Fibroblast of lung (primary cell): ENCODE measurements at regions not wholly inside any gene's neighbourhood (a gene's known extent, or its start where the extent isn't known, plus 50 kb on each side); places are given as distances from the start of the nearest gene placed in this dataset.
A peak's percentile ranks its signal among the peaks of the same experiment; 100 is the strongest.

Source experiments
- DNase-seq, 2 donors: peaks; one replicate each; pipeline versions ENCODE4 v3.0.0 to v3.0.0-alpha.2; 2010; ENCODE audit warnings: low read depth in 2 of 2
- H2AFZ ChIP-seq: 2 replicates; pipeline ENCODE4 v1.5.1; 2012; ENCODE audit warnings: low read length, control low read depth, inconsistent platforms
- H3K27ac ChIP-seq: 2 replicates; pipeline ENCODE4 v1.5.1; 2011; ENCODE audit warnings: low read length, control low read depth; ENCODE audit not compliant: insufficient read depth
- H3K27me3 ChIP-seq: 2 replicates; pipeline ENCODE4 v1.5.1; 2011; ENCODE audit warnings: mild to moderate bottlenecking, low read length; ENCODE audit not compliant: control insufficient read depth, insufficient read depth
- H3K36me3 ChIP-seq: 2 replicates; pipeline ENCODE4 v1.5.1; 2011; ENCODE audit warnings: low read length; ENCODE audit not compliant: control insufficient read depth, insufficient read depth
- H3K4me1 ChIP-seq: 2 replicates; pipeline ENCODE4 v1.5.1; 2011; ENCODE audit warnings: low read length; ENCODE audit not compliant: control insufficient read depth, insufficient read depth; ENCODE audit errors: extremely low read depth
- H3K4me2 ChIP-seq: 2 replicates; pipeline ENCODE4 v1.5.1; 2011; ENCODE audit warnings: low read length, control low read depth; ENCODE audit not compliant: insufficient read depth; ENCODE audit errors: extremely low read depth
- H3K4me3 ChIP-seq, 4 experiments: fragments of 200-600 bp in 1 of 4; sonication (generic) in 1 of 4; replicated peaks in 1 of 4; 2 replicates each; pipeline ENCODE4 v1.5.1; 2011 to 2016; ENCODE audit warnings: low read length in 4 of 4, low read depth in 3 of 4, mild to moderate bottlenecking in 3 of 4, control low read depth in 2 of 4, inconsistent platforms in 1 of 4, mixed read lengths in 1 of 4; ENCODE audit not compliant: insufficient read depth in 1 of 4; ENCODE audit errors: control extremely low read depth in 1 of 4
- H3K79me2 ChIP-seq: 2 replicates; pipeline ENCODE4 v1.5.1; 2012; ENCODE audit warnings: mild to moderate bottlenecking, low read length, inconsistent platforms; ENCODE audit not compliant: control insufficient read depth, insufficient read depth
- H3K9ac ChIP-seq: 2 replicates; pipeline ENCODE4 v1.5.1; 2011; ENCODE audit warnings: mild to moderate bottlenecking, low read length, control low read depth; ENCODE audit not compliant: insufficient read depth
- H3K9me3 ChIP-seq: 2 replicates; pipeline ENCODE4 v1.5.1; 2012; ENCODE audit warnings: low read depth, low read length; ENCODE audit not compliant: control insufficient read depth, insufficient read depth
- H4K20me1 ChIP-seq: 2 replicates; pipeline ENCODE4 v1.5.1; 2011; ENCODE audit warnings: low read length; ENCODE audit not compliant: control insufficient read depth, insufficient read depth; ENCODE audit errors: extremely low read depth
- EZH2 ChIP-seq: IDR thresholded peaks from 2 replicates; pipeline ENCODE4 v1.5.1; 2012; ENCODE audit warnings: low read length, control low read depth, mild to moderate bottlenecking; ENCODE audit errors: missing control alignments
- TF ChIP-seq, protein P1 (sequence below), 2 donors: IDR thresholded peaks in 1 of 2; conservative IDR thresholded peaks in 1 of 2; 1 replicate in 1 of 2; 2 replicates in 1 of 2; pipeline ENCODE4 v1.5.1; 2011 to 2012; ENCODE audit warnings: low read length in 2 of 2, control low read depth in 1 of 2, inconsistent platforms in 1 of 2, low read depth in 1 of 2, mild to moderate bottlenecking in 1 of 2

DNA sequence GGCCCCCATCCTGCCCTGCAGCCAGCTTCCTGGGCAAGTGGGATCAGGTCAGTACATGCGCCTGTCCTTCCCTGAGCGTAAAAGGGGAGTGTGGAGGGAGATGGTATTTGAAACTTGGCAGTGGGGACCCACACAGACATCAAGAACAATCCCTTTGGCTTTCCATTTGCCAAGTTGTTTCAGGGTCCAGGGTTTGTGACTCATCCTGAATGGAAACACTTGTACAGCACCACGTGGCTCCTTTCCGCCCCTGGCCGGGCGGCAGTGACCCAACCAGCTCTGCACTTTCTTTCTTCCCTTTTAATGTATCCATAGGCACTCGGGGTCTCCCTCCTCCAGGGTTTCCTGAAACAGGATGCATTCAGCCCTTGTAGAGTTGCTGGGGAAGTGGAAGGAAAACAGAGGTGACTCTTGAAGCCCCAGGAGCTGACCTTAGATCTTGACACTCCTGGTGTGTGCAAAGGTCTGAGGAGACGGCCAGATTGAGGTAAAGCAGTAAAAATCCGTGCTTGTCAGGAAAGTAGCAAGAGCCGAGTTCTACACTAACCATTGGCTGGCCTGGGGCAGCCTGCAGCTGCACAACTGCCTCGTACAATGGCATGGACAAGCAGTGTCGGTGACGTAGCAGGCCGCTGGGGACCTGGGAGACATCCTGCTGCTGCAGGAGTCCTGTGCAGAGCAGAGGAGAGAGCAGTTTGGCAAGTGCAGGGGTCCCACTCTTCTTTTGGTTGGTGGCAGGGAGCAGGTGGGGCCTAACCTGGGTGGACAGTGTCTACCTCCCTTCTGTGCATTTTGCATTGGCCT, 189.8 kb downstream of the SNX19 start:
- no peak for TF ChIP-seq EZH2
- TF ChIP-seq, protein P1, sequence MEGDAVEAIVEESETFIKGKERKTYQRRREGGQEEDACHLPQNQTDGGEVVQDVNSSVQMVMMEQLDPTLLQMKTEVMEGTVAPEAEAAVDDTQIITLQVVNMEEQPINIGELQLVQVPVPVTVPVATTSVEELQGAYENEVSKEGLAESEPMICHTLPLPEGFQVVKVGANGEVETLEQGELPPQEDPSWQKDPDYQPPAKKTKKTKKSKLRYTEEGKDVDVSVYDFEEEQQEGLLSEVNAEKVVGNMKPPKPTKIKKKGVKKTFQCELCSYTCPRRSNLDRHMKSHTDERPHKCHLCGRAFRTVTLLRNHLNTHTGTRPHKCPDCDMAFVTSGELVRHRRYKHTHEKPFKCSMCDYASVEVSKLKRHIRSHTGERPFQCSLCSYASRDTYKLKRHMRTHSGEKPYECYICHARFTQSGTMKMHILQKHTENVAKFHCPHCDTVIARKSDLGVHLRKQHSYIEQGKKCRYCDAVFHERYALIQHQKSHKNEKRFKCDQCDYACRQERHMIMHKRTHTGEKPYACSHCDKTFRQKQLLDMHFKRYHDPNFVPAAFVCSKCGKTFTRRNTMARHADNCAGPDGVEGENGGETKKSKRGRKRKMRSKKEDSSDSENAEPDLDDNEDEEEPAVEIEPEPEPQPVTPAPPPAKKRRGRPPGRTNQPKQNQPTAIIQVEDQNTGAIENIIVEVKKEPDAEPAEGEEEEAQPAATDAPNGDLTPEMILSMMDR (conservative IDR thresholded peaks at IDR 0.05 in 1 of 2, IDR thresholded peaks at IDR 0.05 in 1 of 2; ENCODE audit: low read depth in 1 of 2, low read length in 2 of 2): no peak
- Histone ChIP-seq H4K20me1 (no peaks in the 10 kb centered on the region), H3K4me1 (peaks cover 11% of the 10 kb centered on the region), H3K9me3 (no peaks in the 10 kb centered on the region), H3K9ac (no peak overlapping the region), H2AFZ (peak overlapping the region; percentile 34), H3K27me3 (no peaks in the 10 kb centered on the region), H3K79me2 (no peaks in the 10 kb centered on the region), H3K27ac (peak overlapping the region; percentile 11), H3K4me3 (no peak overlapping the region), H3K4me2 (peak overlapping the region; percentile 58), H3K36me3 (no peaks in the 10 kb centered on the region)
- peak; percentile 69 to 87 for DNase-seq

DNA sequence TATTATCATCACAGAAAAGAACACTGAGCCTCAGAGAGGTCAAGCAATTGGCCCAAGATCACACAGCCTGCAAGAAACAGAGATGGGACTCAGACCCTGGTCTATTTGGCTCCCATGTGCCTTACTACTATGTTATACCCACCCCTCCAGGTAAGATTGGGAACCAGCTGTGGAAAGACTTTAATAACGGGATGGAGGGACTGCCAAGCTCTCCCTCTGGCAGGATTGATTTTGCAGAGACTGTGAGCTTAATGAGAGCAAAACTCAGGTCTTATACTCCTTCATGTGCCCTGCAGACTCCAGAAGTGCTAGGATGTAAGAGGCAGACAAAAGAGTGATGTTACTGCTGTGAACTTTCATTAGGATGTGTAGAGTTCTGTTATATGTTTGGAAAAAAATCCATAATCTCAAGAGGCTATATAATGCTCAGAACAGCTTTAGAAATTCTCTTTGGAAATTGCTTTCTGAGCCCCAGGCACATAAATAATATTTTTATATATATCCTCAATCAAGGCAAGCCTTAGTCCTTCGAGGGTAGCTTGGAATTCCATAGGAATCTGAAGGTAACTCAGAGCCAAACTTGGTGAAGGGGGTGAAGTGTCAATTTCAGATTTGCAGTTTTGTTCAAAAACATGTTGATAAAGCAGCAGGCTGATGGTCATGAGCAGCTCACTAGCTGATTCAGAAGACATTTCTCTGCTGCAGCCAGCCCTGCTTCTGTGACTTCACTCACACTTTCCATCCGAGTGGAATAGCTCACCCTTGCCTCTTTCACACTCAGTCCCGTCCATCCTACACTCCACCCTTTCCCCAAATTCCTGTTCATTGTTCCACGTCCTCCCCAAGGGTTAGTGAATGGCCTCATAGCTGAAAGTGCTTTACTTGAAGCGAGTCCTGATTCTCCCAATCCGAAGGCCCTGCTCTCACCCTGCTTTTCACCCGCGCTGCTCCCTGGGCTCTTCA, 188.8 kb downstream of the SNX19 start:
- Histone ChIP-seq H3K4me1 (peaks cover 11% of the 10 kb centered on the region), H3K4me3 (no peak overlapping the region), H3K36me3 (no peaks in the 10 kb centered on the region), H2AFZ (peak overlapping the region; percentile 40), H4K20me1 (no peaks in the 10 kb centered on the region), H3K4me2 (no peak overlapping the region), H3K27me3 (no peaks in the 10 kb centered on the region), H3K79me2 (no peaks in the 10 kb centered on the region), H3K9ac (no peak overlapping the region), H3K9me3 (no peaks in the 10 kb centered on the region), H3K27ac (no peak overlapping the region)
- no peak for TF ChIP-seq EZH2
- TF ChIP-seq, protein P1 (conservative IDR thresholded peaks at IDR 0.05 in 1 of 2, IDR thresholded peaks at IDR 0.05 in 1 of 2; ENCODE audit: low read depth in 1 of 2, low read length in 2 of 2): no peak
- no peak for DNase-seq
